ENCODE measurements at regions not wholly inside any gene's neighbourhood (a gene's known extent, or its start where the extent isn't known, plus 50 kb on each side); places are given as distances from the start of the nearest gene placed in this dataset.

DNA sequence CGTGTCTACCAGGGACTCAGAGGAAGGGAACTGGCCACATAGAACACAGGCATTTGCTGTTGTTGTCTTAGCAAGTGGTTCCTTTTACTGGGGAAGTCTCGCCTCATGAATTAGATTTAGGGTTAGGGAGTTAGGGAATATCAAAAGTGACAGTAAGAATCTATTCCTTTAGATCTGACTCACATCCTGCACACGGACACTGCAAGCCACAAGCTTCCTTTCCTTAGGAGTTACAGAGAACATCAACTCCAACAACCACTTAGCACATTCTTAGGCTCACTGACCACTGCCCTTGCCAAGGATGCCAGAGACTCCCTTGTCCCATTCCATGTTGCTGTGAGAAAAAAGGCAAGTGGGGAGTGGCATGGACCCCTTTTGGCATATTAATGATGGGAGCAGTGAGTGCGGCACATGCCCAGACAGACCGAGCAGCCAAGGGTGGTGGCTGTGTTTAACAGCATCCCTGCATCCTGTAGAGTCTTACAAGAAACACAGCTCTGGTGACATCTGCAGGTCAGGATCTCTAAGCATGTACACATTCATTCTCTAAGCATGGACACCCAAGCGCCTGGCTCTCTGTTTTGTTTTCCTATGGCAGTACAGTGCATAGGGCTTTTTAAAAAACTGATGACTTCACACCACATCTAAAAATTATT, 745.6 kb upstream of the RAB6C start:
- TF ChIP-seq, protein P1, sequence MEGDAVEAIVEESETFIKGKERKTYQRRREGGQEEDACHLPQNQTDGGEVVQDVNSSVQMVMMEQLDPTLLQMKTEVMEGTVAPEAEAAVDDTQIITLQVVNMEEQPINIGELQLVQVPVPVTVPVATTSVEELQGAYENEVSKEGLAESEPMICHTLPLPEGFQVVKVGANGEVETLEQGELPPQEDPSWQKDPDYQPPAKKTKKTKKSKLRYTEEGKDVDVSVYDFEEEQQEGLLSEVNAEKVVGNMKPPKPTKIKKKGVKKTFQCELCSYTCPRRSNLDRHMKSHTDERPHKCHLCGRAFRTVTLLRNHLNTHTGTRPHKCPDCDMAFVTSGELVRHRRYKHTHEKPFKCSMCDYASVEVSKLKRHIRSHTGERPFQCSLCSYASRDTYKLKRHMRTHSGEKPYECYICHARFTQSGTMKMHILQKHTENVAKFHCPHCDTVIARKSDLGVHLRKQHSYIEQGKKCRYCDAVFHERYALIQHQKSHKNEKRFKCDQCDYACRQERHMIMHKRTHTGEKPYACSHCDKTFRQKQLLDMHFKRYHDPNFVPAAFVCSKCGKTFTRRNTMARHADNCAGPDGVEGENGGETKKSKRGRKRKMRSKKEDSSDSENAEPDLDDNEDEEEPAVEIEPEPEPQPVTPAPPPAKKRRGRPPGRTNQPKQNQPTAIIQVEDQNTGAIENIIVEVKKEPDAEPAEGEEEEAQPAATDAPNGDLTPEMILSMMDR (IDR thresholded peaks at IDR 0.05; ENCODE audit: low read depth, low read length, poor library complexity, severe bottlenecking): no peak
- no peak for TF ChIP-seq EZH2phosphoT487 (IDR thresholded peaks at IDR 0.05; ENCODE audit: borderline replicate concordance, low read length)

Data from DOHH2 (cell line).